ENCODE measurements at regions not wholly inside any gene's neighbourhood (a gene's known extent, or its start where the extent isn't known, plus 50 kb on each side); places are given as distances from the start of the nearest gene placed in this dataset.

- TF ChIP-seq CTCF (conservative IDR thresholded peaks at IDR 0.05; ENCODE audit: low read depth, low read length) (no peak), EZH2 (IDR thresholded peaks at IDR 0.05; ENCODE audit: low read length, unreplicated experiment) (no peak), EZH2phosphoT487 (IDR thresholded peaks at IDR 0.05; ENCODE audit: borderline replicate concordance, low read length) (no peak)
Measured at GRCh38 chr6:166003569-166003968, 164.1 kb downstream of the TBXT start.
